Keratinocyte (primary cell): ENCODE measurements at regions not wholly inside any gene's neighbourhood (a gene's known extent, or its start where the extent isn't known, plus 50 kb on each side); places are given as distances from the start of the nearest gene placed in this dataset.

ENCODE experiments used
- EZH2 ChIP-seq: IDR thresholded peaks from one replicate; pipeline ENCODE4 v1.6.1; 2012; ENCODE audit warnings: inconsistent platforms, mild to moderate bottlenecking, low read length, moderate library complexity
- TF ChIP-seq, protein P1 (sequence below), 3 experiments: IDR thresholded peaks in 1 of 3; conservative IDR thresholded peaks in 1 of 3; optimal IDR thresholded peaks in 1 of 3; 2 replicates in 2 of 3; 3 replicates in 1 of 3; pipeline versions ENCODE3 to v1.5.1; 2011; ENCODE audit warnings: low read length in 3 of 3, mild to moderate bottlenecking in 3 of 3, moderate library complexity in 2 of 3, control low read depth in 1 of 3, inconsistent platforms in 1 of 3; ENCODE audit not compliant: insufficient read depth in 2 of 3; ENCODE audit errors: extremely low read depth in 1 of 3

DNA sequence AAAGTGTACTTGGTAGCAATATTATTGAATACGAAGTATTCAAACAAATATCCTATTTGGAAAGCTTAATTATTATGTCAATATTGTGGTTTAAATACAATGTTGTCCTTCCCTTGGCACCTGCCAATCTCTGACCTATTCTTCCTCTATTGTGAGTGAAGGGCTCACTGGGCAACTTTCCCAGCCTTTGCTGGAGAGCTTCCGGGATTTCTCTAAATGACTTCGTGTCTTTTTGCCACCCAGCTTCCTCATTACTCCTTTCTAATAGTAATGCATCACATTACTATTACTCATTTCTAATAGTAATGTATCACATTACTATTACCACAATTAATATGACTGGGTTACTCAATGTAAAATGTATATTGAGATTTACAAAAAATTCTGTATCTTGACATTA is 880.6 kb downstream of the BRINP3 start:
- TF ChIP-seq, protein P1, sequence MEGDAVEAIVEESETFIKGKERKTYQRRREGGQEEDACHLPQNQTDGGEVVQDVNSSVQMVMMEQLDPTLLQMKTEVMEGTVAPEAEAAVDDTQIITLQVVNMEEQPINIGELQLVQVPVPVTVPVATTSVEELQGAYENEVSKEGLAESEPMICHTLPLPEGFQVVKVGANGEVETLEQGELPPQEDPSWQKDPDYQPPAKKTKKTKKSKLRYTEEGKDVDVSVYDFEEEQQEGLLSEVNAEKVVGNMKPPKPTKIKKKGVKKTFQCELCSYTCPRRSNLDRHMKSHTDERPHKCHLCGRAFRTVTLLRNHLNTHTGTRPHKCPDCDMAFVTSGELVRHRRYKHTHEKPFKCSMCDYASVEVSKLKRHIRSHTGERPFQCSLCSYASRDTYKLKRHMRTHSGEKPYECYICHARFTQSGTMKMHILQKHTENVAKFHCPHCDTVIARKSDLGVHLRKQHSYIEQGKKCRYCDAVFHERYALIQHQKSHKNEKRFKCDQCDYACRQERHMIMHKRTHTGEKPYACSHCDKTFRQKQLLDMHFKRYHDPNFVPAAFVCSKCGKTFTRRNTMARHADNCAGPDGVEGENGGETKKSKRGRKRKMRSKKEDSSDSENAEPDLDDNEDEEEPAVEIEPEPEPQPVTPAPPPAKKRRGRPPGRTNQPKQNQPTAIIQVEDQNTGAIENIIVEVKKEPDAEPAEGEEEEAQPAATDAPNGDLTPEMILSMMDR (optimal IDR thresholded peaks at IDR 0.05 in 1 of 3, IDR thresholded peaks at IDR 0.05 in 1 of 3, conservative IDR thresholded peaks at IDR 0.05 in 1 of 3; ENCODE audit: extremely low read depth in 1 of 3, insufficient read depth in 2 of 3, low read length in 3 of 3) = no peak
- no peak for TF ChIP-seq EZH2
